OCI-M2 (cell line): ENCODE measurements at regions not wholly inside any gene's neighbourhood (a gene's known extent, or its start where the extent isn't known, plus 50 kb on each side); places are given as distances from the start of the nearest gene placed in this dataset.
"Not testable (repeated sequence)": the region's sequence is repeated elsewhere in the genome, so short reads cannot be mapped to it uniquely, and the experiment has no call there.

Source experiments
- DNase-seq: peaks from one replicate; lab custom pipeline; 2025; ENCODE audit not compliant: unreplicated experiment; lab: John Stamatoyannopoulos, UW

GRCh38 chr22:42183461-42184059, 53.0 kb upstream of the CYP2D6 start:
- DNase-seq = not testable (repeated sequence)

GRCh38 chr22:42180349-42180842, 49.8 kb upstream of the CYP2D6 start:
- DNase-seq = peak; percentile 6
